ENCODE measurements at regions not wholly inside any gene's neighbourhood (a gene's known extent, or its start where the extent isn't known, plus 50 kb on each side); places are given as distances from the start of the nearest gene placed in this dataset.
"Not testable (repeated sequence)": the region's sequence is repeated elsewhere in the genome, so short reads cannot be mapped to it uniquely, and the experiment has no call there.

DNA sequence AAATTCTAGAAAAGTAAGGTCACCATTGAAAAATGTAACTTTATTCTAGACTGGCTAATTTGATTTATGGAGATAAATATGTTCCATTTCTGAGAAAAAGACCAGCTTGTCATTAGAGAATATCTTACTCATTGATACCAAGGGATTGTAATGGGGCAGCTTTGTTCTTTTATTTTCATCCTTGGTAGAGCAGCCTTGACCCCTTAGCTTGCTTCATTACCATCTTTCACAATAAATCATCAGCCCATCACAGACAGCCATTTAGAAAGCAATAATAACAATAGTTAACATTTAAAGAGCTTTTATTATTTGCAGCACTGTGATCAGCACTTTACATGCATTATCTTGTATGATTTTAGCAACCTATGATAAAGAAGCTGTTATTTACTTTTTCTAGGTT, 253.6 kb downstream of the C3orf38 start:
- DNase-seq (ENCODE audit: low read depth in 3 of 3, low spot score in 2 of 3): no peak

DNA sequence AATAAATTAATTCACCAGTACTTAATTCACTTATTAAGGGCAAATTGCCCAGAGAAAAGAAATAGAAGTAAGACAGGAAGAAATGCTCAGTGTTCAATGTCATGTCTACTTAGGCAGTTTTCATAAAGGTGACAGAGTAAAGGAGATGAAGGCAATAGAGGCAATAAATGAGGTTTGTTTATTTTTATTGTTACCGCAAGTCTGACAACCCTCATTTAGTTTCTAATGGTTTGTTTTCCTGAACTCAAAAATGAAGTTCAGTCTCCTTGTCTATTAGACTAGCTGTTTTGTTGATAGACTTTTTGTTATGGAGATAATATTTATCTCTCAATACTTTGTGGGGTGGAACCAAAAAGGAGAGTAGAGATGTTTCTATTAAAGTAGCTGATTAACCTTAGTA, 258.3 kb downstream of the C3orf38 start:
- no peak for DNase-seq (ENCODE audit: low read depth in 3 of 3, low spot score in 2 of 3)

DNA sequence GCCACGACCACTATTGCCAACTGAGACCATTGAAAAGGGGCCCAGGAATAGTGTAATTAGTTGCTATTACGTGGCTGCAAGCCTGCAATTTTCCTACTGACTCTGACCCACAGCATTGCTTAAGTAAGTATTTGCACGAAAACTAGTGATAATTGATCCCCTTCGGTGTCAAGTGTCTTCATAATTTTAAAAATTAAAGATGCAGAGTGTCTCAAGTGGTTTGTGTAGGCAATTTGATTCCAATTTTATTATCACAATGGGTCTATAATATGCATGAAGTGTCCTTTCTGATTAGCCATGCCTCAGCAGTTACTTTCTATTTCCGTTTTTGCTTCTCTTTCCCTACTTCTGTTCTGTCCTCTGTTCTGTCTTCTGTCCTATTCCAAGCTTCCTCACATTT, 259.2 kb downstream of the C3orf38 start:
- no peak for DNase-seq (ENCODE audit: low read depth in 3 of 3, low spot score in 2 of 3)

DNA sequence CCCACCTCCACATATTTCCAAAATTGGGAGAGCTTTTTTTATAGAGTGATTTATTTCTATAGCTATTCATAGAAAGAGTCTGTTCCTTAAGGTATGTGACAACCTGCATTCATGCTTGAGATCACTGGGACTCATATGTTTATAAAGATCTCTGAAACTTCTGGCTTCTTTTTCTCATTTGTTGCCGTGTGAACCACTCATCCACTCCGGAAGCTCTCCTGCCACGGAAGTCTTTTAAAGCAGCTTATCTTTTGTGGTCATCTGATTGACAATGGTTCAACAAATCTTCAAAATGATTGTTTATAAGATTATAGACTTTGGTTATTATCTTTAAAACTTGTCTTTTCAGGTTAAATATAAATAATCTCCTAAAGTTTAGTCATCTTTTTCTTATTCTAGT, 260.5 kb downstream of the C3orf38 start:
- no peak for DNase-seq (ENCODE audit: low read depth in 3 of 3, low spot score in 2 of 3)

DNA sequence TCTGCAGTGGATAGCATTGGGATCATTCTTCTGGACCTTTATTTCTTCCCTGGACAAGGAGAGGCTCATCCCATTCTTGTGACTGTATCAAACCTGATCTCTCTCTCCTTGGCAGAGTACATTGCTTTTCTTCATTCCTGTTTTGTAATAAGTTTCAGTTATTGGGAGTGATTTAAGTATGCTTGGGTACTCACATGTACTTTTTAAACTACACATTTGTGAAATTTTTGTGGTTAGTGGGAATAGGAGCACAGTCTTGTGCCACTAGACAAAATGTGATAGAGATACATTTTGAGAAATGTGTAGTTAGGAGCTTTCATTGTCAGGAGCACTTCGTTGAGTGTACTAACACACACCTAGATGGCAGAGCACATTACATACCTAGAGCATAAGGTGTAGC, 262.6 kb downstream of the C3orf38 start:
- DNase-seq (ENCODE audit: low read depth in 3 of 3, low spot score in 2 of 3): no peak

DNA sequence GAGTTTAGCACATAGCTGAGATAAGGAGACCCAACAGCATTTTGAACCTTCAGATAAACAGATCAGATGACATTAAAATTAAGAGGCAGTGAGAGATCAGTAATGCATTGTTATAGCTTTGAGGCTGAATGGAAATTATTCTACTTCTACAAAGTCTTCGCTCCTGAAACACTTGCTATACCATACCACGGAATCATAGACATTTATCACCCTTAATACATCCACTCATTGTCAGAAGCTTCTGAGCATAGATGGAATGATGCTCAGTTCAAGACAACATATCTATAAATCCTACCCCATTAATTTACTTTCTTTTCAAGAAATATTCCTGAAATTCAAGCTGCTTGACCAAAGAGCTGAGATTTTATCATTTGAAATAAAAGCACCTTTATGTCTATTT, 266.7 kb downstream of the C3orf38 start:
- no peak for DNase-seq (ENCODE audit: low read depth in 3 of 3, low spot score in 2 of 3)

DNA sequence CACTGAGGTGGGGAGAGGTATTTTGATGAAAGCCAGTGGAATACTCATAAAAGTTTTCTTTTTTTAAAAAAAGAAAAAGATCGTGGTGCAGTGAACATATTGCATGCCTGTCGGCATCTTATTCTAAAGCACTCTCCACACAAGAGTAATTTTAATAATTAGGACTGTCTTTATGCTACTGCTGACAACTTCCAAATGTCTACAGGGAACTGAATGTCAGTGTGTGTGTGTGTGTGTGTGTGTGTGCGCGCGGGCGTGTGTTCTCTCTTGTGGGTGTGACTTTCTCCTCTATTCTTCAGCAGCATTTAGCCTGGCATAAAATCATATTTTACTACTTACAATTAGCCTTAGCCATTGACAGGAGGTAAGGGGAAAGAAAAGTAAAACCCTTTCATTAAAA, 268.5 kb downstream of the C3orf38 start:
- no peak for DNase-seq (ENCODE audit: low read depth in 3 of 3, low spot score in 2 of 3)

DNA sequence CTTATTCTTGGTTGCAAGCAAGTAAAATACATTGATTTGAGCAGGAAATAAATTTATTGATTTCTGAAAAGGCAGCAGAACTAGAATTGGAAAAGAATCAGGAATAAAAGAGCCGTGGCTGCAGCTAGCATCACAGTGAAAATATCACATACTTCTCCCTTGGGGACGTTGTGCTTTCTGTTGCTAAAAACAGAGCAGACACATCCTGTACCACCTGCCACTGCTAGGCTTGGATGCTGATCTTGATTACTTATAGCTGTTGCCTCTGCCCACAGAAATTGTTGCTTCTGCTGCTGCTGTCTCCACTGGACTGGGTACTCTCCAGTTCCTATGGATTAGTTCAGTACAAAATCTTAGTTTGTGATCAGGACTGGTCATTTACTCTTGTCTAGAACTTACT, 283.8 kb downstream of the C3orf38 start:
- DNase-seq (ENCODE audit: low read depth in 3 of 3, low spot score in 2 of 3): no peak

DNA sequence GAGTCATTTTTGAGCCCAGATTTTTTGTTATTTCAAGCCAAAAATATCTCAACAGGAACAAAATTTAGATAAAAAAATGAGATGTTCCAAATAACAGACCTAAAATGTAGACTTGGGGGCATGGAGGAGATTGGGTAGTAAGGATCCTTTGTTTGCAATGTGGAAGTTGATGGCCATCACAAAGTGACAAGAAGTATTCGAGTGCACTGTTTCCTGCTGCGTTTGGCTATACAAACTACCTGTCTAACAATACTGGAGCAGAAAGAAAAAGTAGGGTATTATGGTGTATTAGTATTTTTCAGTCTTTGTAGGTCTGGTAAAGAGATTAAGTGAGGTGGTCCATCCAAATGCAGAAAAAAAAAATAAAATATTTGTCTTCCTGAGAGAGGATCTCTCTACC, 284.2 kb downstream of the C3orf38 start:
- DNase-seq (ENCODE audit: low read depth in 3 of 3, low spot score in 2 of 3): no peak

DNA sequence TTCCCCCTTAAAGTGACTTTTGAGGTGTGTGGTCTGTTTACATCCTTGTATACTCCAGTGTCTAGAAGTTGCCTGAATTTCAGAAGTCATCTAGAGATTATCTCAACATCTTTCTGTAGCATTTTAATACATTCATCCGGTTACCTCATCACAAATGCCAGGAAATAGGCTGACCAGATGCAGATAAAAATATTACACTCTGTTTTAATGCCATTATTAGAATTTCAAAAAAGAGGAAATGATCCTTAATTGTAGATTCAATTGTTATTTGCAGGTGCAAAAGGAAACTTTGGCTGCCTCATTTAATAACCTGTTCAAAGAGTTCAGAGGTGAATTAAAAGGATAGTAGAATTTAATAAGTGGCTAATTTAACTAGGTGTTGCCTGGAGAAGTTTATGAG, 290.9 kb downstream of the C3orf38 start:
- DNase-seq (ENCODE audit: low read depth in 3 of 3, low spot score in 2 of 3): no peak

DNA sequence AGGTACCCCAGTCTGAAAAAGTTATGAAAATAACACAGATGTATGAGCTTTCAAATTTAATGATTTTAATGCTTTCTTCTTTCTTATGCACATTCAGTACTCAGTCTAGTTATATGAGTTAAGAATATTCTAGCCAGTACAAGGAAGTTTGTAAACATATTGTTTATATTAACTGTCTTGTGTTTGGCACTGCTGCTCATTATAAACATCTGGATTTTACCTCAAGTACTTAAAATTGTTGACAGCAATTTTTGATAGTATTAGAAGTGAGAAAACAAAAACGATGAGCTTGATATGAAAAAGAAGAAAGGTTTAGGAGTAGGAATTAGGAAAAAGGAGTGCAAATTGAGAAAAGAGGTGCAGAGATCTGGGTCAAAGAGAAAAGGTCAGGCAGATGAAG, 293.3 kb downstream of the C3orf38 start:
- DNase-seq (ENCODE audit: low read depth in 3 of 3, low spot score in 2 of 3): no peak

DNA sequence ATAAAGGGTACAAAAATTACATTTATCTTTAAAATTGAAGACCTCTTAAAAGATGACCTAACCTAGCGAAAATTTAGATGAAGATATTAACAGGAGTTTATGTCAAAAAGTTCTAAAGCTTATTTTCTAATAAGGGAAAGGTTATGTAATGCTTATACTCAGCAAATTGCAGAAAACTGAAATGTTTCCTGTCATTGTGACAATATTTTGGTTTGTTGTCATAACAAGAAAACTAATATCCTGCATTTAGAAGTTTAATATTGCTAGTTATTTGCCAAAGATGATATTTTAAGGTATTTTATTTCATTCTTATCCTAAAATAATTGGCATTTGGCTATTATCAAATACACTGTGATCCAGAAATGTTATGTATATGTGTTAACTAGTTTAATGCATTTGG, 294.5 kb downstream of the C3orf38 start:
- DNase-seq (ENCODE audit: low read depth in 3 of 3, low spot score in 2 of 3): no peak

DNA sequence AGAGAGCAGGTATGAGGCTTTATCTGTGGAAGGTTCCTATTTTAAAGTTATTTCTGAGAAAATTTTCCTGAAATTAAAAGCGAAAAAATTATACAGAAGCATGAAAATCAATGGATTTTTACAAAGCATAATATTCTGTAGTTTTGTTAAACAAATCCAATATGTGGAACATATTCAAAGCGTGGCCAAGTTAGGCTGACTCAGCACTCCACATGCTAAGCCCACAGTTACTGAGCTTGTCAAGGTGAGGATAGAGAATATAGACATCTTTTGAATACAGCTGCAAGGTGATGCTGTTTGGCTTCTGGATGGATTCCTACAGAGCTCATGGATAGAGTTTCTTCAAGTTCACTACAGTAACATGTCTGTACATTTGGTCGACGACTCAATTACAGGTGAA, 302.5 kb downstream of the C3orf38 start:
- DNase-seq (ENCODE audit: low read depth in 3 of 3, low spot score in 2 of 3): no peak

DNA sequence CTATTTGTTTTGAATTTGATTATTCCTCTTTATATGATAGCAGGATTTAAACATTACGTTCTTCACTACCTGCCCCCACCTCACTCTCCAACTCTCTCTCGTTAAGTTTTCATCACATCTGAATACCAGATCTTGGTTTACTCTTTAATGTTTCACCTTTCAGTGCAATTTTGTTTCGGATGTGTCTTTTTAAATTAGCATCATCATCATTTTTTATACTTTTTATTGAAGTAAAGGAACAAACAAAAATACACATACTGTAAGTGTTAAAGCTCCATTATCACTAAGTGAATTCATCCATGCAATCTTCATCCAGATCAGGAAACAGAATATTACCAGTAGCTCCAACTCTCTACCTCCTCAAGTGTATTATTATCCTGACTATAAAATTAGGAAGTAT, 310.6 kb downstream of the C3orf38 start:
- no peak for DNase-seq (ENCODE audit: low read depth in 3 of 3, low spot score in 2 of 3)

DNA sequence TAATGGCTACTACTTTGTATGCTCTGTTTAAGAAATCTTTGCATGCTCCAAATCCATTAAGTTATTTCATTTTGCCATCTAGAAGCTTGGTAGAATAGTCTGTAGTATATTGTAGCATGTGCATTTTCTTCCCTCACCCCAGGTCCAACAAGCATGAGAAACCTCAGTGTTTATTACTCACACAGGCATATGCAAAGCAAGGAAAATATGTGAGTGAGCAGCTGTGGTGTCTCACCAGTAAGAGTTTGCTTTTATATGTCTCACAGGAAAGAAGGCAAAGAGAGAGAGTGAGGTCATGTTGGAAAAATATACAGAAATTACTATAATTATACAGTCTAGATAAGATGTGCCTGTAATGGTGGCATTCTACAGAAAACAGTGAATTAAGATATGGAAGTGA, 312.5 kb downstream of the C3orf38 start:
- DNase-seq (ENCODE audit: low read depth in 3 of 3, low spot score in 2 of 3): no peak

DNA sequence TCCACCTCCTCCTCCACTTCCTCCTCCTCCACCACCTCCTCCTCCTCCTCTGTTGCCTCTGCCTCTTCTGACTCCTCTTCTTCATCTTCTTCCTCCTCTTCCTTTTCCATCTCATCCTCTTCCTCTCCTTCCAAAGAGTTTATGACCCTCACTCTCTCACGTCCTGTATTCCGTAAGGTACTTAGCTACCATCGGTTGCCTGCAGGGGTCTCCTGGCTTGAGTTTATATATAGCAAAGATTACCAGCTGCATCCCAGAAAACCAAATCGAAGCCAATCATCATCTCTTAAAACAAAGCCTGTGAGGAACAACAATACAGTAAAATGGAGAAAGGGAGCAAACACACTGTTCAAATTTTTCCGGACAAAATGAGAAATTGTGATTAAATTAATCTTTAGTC, 317.4 kb downstream of the C3orf38 start:
- no peak for DNase-seq (ENCODE audit: low read depth in 3 of 3, low spot score in 2 of 3)

DNA sequence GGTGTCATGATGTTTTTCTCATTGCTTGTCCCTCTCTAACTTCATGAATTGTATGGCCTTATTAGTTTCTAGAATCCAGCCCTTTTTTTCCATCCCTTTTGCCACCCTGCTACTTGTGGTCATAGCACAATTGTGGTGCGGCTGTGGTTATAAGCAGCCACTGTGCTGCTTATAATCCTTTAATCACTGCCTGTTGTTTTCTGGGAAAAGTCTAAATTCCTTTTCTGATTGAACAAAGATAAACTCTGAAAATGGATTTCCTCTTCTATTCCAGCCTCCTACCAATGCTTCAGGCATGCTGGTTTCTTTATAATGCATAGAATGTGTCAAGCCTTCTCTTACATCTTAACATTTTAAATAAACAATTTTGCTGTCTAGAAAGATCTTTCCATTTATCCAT, 319.5 kb downstream of the C3orf38 start:
- DNase-seq (ENCODE audit: low read depth in 3 of 3, low spot score in 2 of 3): no peak

DNA sequence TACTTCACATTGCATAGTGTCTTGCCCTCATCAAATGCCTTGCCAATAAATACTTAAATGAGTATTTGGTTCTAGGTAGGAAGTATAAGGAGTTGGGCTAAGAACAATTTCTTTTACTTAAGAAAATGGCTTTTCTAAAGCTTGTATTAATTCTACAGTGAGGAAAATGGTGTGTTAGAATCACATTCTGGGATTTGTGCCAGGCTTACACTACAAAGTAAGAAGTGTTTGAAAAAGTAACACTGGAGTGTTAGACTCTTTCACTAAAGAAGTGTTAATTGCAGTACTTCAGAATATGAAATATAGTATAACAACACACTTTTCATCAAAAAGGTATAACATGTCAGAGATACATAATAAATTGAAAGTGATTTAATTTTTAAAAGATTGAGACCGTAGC, 328.7 kb downstream of the C3orf38 start:
- no peak for DNase-seq (ENCODE audit: low read depth in 3 of 3, low spot score in 2 of 3)

DNA sequence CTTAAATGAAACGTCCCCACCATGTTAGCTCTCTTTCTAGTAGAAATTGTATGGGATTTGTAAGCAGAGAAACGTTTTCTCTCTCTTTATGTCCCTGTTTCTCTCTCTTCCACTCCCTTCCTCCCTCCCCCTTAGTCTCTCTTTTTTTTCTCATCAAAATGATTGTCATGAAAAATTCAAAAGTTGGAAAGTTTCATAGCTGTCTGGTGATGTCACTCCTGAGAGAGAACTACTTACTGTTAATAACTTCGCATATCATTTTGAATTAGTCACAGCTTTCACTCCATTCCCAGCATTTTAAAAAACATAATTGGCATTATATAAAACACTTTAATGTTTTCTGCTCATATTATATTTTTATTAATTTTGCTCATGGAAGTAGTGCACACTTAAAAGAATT, 331.1 kb downstream of the C3orf38 start:
- no peak for DNase-seq (ENCODE audit: low read depth in 3 of 3, low spot score in 2 of 3)

DNA sequence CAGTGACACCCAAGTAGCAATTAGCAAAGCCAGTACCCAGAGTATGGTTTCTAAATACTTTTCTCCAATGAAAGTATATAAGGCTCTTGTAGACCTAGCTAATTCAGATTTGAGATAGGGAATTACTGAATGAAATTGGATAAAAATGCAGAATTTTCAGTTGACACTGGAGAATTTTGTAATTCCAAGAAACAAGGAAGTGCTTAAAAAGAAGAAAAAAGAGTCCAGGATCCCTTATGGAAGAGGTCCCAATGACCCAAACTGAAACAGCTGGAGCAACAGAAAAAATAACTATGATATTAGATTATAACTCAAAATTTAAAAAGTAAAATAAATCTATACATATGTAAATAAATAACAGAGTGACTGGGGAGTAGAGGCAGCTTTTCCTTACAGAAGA, 335.2 kb downstream of the C3orf38 start:
- no peak for DNase-seq (ENCODE audit: low read depth in 3 of 3, low spot score in 2 of 3)

DNA sequence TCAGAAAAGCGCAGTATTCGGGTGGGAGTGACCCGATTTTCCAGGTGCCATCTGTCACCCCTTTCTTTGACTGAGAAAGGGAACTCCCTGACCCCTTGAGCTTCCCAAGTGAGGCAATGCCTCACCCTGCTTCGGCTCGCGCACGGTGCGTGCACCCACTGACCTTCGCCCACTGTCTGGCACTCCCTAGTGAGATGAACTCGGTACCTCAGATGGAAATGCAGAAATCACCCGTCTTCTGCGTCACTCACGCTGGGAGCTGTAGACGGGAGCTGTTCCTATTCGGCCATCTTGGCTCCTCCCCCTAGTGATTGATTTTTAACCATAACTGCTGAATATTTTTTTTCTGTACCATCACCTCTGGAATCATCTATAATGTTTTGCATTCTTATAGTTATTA, 359.1 kb downstream of the C3orf38 start:
- DNase-seq (ENCODE audit: low read depth in 3 of 3, low spot score in 2 of 3): not testable (repeated sequence)

DNA sequence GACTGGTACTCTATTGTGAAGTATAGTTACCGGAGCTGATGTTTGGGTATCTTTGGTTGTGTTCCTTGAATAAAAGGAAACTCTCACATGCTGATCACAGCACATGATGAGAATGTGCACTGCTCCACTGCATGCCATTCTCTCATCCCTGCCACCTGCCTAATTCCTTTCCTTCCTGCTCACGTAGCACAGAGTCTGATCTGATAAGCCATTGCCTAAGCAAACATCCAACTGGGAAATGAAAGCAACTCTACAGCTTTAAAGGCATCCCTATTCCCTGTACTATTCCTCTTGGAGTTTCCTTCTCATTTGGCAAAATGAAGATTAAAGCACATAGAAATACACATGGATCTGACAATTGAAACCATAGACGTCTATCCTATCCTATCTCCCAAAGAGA, 359.8 kb downstream of the C3orf38 start:
- no peak for DNase-seq (ENCODE audit: low read depth in 3 of 3, low spot score in 2 of 3)

DNA sequence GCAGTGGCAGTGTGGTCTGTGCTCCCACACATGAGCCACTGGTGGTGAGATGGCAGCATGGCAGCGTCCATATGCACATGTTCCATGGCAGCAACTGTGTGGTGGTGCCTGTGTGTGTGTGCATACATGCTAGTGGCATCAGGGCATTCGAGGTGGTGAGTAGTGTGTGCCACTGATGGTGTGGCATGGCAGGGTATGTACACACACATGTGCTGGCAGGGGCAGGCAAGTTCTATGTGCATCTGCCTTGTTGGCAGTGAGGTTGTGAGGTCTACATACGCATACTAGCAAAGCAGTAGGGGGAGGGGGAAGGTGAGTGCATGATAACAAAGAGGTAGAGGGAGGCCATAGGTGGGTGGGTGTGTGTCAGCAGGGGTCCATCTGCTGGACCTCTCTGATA, 378.7 kb downstream of the C3orf38 start:
- no peak for DNase-seq (ENCODE audit: low read depth in 3 of 3, low spot score in 2 of 3)

DNA sequence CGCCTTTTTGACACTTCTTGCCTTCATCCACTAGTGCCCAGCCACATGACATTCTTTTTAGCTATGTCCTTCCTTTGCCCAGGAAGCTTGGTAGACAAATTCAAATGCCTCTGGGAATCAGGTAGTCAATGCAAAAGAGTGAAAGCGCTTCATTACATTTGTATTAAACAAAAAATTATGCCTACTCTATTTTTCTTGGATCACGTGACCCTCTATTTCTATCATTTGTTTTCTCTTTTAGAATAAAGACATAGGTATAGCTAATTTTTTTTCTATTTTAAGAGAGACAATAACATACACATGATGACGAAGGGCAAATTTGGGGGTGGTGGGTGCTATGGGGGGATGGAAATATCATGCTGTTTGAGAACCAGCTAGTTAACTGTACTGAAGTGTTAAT, 384.8 kb downstream of the C3orf38 start:
- DNase-seq (ENCODE audit: low read depth in 3 of 3, low spot score in 2 of 3): no peak

Data from right renal cortex interstitium (tissue), 3 donors.